GM10266 (cell line): ENCODE measurements at regions not wholly inside any gene's neighbourhood (a gene's known extent, or its start where the extent isn't known, plus 50 kb on each side); places are given as distances from the start of the nearest gene placed in this dataset.

Experiments
- DNase-seq: peaks from one replicate; pipeline ENCODE4 v3.0.0; 2012; ENCODE audit errors: extremely low spot score
- TF ChIP-seq, protein P1 (sequence below): IDR thresholded peaks from 2 replicates; pipeline ENCODE4 v1.5.1; 2012; ENCODE audit warnings: mild to moderate bottlenecking, low read depth; ENCODE audit not compliant: control insufficient read depth, insufficient read depth; ENCODE audit errors: missing control alignments

- TF ChIP-seq, protein P1, sequence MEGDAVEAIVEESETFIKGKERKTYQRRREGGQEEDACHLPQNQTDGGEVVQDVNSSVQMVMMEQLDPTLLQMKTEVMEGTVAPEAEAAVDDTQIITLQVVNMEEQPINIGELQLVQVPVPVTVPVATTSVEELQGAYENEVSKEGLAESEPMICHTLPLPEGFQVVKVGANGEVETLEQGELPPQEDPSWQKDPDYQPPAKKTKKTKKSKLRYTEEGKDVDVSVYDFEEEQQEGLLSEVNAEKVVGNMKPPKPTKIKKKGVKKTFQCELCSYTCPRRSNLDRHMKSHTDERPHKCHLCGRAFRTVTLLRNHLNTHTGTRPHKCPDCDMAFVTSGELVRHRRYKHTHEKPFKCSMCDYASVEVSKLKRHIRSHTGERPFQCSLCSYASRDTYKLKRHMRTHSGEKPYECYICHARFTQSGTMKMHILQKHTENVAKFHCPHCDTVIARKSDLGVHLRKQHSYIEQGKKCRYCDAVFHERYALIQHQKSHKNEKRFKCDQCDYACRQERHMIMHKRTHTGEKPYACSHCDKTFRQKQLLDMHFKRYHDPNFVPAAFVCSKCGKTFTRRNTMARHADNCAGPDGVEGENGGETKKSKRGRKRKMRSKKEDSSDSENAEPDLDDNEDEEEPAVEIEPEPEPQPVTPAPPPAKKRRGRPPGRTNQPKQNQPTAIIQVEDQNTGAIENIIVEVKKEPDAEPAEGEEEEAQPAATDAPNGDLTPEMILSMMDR: no peak
- no peak for DNase-seq
Observed at GRCh38 chr6:144397141-144397540, 112.0 kb downstream of the UTRN start.

- no peak for DNase-seq
- TF ChIP-seq, protein P1: no peak
Observed at GRCh38 chr6:144400321-144400720, 115.2 kb downstream of the UTRN start.

GRCh38 chr6:144401736-144402733 lies 116.9 kb downstream of the UTRN start:
- no peak for DNase-seq
- TF ChIP-seq, protein P1: no peak

DNA sequence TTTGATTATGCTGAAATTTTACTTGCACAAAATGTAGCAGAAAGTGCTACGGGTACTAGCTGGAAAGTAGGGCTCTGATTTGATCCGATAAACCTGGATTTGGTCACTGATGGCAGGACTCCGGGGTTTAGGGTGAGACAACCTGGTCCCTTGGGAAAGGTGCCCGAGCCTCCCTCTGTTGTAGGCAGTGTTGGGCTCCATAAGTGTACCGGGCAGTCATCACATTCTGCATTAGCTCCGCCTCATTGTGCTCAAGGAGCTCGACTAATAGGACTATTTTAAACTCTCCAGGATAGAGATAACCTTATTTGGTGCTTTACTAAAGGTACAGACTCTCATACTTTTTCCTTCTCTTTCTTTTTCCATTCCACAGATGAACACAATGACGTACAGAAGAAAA lies 117.6 kb downstream of the UTRN start:
- TF ChIP-seq, protein P1: no peak
- no peak for DNase-seq

DNA sequence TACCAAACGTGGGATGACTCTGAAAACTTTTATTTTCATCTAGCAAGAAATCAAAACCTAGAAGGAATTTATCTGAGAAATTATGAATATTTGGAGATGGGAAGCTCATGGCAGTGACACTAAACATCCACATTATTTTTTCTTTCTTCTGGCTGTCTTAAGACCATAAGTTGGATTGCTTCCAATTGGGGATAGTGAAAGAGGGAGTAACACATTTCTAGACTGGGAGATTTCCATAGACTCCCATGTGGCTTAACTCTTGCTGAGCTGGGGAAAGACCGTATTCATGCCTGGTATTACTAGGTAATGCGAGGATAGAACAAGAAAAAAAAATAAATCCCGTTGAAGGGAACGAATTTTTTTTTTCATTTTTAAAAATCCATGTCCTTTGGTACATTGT lies 120.0 kb downstream of the UTRN start:
- DNase-seq: no peak
- TF ChIP-seq, protein P1: no peak

DNA sequence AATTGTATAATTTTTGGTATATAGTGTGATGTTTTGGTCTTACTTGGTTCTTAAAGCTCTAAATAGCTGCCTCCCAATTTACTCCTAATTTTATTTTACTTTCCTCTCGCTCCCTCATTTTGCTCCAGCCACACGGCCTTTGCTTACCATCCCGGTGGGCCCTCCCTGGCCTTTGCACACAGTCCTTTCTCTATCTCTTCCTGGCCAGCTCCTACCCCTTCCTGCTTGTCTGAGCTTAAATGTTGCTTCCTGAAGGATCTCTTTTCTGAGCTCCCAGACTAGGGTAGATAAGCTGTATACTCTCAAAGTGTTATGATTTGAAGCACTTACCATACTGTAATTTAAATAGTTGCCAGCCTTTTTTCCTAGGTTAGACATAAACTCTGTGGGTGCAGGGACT lies 121.7 kb downstream of the UTRN start:
- DNase-seq: no peak
- TF ChIP-seq, protein P1: no peak

- TF ChIP-seq, protein P1: no peak
- no peak for DNase-seq
Observed at GRCh38 chr6:144408161-144408560, 123.0 kb downstream of the UTRN start.
